ENCODE measurements at regions not wholly inside any gene's neighbourhood (a gene's known extent, or its start where the extent isn't known, plus 50 kb on each side); places are given as distances from the start of the nearest gene placed in this dataset.
"Not testable (repeated sequence)": the region's sequence is repeated elsewhere in the genome, so short reads cannot be mapped to it uniquely, and the experiment has no call there.

- H3K4me3 ChIP-seq; H3K4me1 ChIP-seq; intact Hi-C loops (cut with DNase I; ENCODE audit: low total_unique reads); H3K36me3 ChIP-seq; in situ Hi-C loops (cut with MboI; ENCODE audit: low sequenced_read_pairs in 4 of 4); H3K9me3 ChIP-seq; H3K27me3 ChIP-seq; H3K27ac ChIP-seq: not testable (repeated sequence)
- DNase-seq (peak in 1 of 2 donors; percentile 34), ATAC-seq (peak in 1 of 2 donors; percentile 49)
Measured at GRCh38 chr7:150087478-150087877, 213.7 kb downstream of the ATP6V0E2 start.

- H3K9me3 ChIP-seq; H3K27me3 ChIP-seq; H3K4me3 ChIP-seq; H3K36me3 ChIP-seq; intact Hi-C loops (cut with DNase I; ENCODE audit: low total_unique reads); H3K4me1 ChIP-seq; H3K27ac ChIP-seq; in situ Hi-C loops (cut with MboI; ENCODE audit: low sequenced_read_pairs in 4 of 4): not testable (repeated sequence)
- DNase-seq (peak in 1 of 2 donors; percentile 18), ATAC-seq (peak; percentile 73 to 78)
Measured at GRCh38 chr7:150089139-150089538, 215.4 kb downstream of the ATP6V0E2 start.

GRCh38 chr7:150090776-150091175 is 217.0 kb downstream of the ATP6V0E2 start:
- intact Hi-C loops (cut with DNase I; ENCODE audit: low total_unique reads); H3K27ac ChIP-seq; H3K36me3 ChIP-seq; H3K27me3 ChIP-seq; ATAC-seq; H3K4me1 ChIP-seq; H3K4me3 ChIP-seq; DNase-seq; in situ Hi-C loops (cut with MboI; ENCODE audit: low sequenced_read_pairs in 4 of 4); H3K9me3 ChIP-seq: not testable (repeated sequence)

GRCh38 chr7:150093897-150094296 is 220.1 kb downstream of the ATP6V0E2 start:
- H3K36me3 ChIP-seq; H3K4me3 ChIP-seq; H3K9me3 ChIP-seq; DNase-seq; in situ Hi-C loops (cut with MboI; ENCODE audit: low sequenced_read_pairs in 4 of 4); ATAC-seq; H3K27me3 ChIP-seq; H3K27ac ChIP-seq; H3K4me1 ChIP-seq; intact Hi-C loops (cut with DNase I; ENCODE audit: low total_unique reads): not testable (repeated sequence)

- intact Hi-C loops (cut with DNase I; ENCODE audit: low total_unique reads); ATAC-seq: not testable (repeated sequence)
Measured at GRCh38 chr7:150096213-150096994, 222.6 kb downstream of the ATP6V0E2 start.

GRCh38 chr7:150098592-150098991 is 224.6 kb upstream of the LRRC61 start:
- H3K27ac ChIP-seq; H3K4me1 ChIP-seq; H3K4me3 ChIP-seq; intact Hi-C loops (cut with DNase I; ENCODE audit: low total_unique reads); H3K27me3 ChIP-seq; DNase-seq; in situ Hi-C loops (cut with MboI; ENCODE audit: low sequenced_read_pairs in 4 of 4); H3K36me3 ChIP-seq; ATAC-seq; H3K9me3 ChIP-seq: not testable (repeated sequence)

More at GRCh38 chr7:150096213-150096994, 222.6 kb downstream of the ATP6V0E2 start:
- H3K27ac ChIP-seq; DNase-seq; H3K36me3 ChIP-seq; H3K4me3 ChIP-seq; H3K9me3 ChIP-seq; in situ Hi-C loops (cut with MboI; ENCODE audit: low sequenced_read_pairs in 4 of 4); H3K27me3 ChIP-seq; H3K4me1 ChIP-seq: not testable (repeated sequence)

GRCh38 chr7:150101282-150101681 is 221.9 kb upstream of the LRRC61 start:
- H3K36me3 ChIP-seq; in situ Hi-C loops (cut with MboI; ENCODE audit: low sequenced_read_pairs in 4 of 4); H3K9me3 ChIP-seq; intact Hi-C loops (cut with DNase I; ENCODE audit: low total_unique reads); H3K4me1 ChIP-seq; H3K27ac ChIP-seq; H3K4me3 ChIP-seq; H3K27me3 ChIP-seq; ATAC-seq; DNase-seq: not testable (repeated sequence)

GRCh38 chr7:150107283-150107682 is 215.9 kb upstream of the LRRC61 start:
- H3K27me3 ChIP-seq; H3K9me3 ChIP-seq; H3K27ac ChIP-seq; intact Hi-C loops (cut with DNase I; ENCODE audit: low total_unique reads); ATAC-seq; H3K36me3 ChIP-seq; H3K4me3 ChIP-seq; H3K4me1 ChIP-seq; DNase-seq; in situ Hi-C loops (cut with MboI; ENCODE audit: low sequenced_read_pairs in 4 of 4): not testable (repeated sequence)

- in situ Hi-C loops (cut with MboI; ENCODE audit: low sequenced_read_pairs in 4 of 4); H3K4me3 ChIP-seq; H3K27me3 ChIP-seq; intact Hi-C loops (cut with DNase I; ENCODE audit: low total_unique reads); ATAC-seq; H3K4me1 ChIP-seq; DNase-seq; H3K27ac ChIP-seq; H3K9me3 ChIP-seq; H3K36me3 ChIP-seq: not testable (repeated sequence)
Measured at GRCh38 chr7:150110375-150110820, 212.8 kb upstream of the LRRC61 start.

- H3K27me3 ChIP-seq; H3K27ac ChIP-seq; H3K36me3 ChIP-seq; H3K4me1 ChIP-seq; H3K9me3 ChIP-seq; intact Hi-C loops (cut with DNase I; ENCODE audit: low total_unique reads); in situ Hi-C loops (cut with MboI; ENCODE audit: low sequenced_read_pairs in 4 of 4); DNase-seq; H3K4me3 ChIP-seq; ATAC-seq: not testable (repeated sequence)
Measured at GRCh38 chr7:150110882-150111281, 212.3 kb upstream of the LRRC61 start.

- H3K4me1 ChIP-seq; in situ Hi-C loops (cut with MboI; ENCODE audit: low sequenced_read_pairs in 4 of 4); H3K4me3 ChIP-seq; ATAC-seq; H3K27ac ChIP-seq; H3K27me3 ChIP-seq; H3K9me3 ChIP-seq; H3K36me3 ChIP-seq; intact Hi-C loops (cut with DNase I; ENCODE audit: low total_unique reads); DNase-seq: not testable (repeated sequence)
Measured at GRCh38 chr7:150111373-150112139, 211.6 kb upstream of the LRRC61 start.

GRCh38 chr7:150113301-150113700 is 209.9 kb upstream of the LRRC61 start:
- H3K4me1 ChIP-seq; H3K4me3 ChIP-seq; H3K36me3 ChIP-seq; intact Hi-C loops (cut with DNase I; ENCODE audit: low total_unique reads); H3K27ac ChIP-seq; in situ Hi-C loops (cut with MboI; ENCODE audit: low sequenced_read_pairs in 4 of 4); H3K9me3 ChIP-seq; H3K27me3 ChIP-seq; ATAC-seq; DNase-seq: not testable (repeated sequence)
